H9 (cell line): ENCODE measurements at regions not wholly inside any gene's neighbourhood (a gene's known extent, or its start where the extent isn't known, plus 50 kb on each side); places are given as distances from the start of the nearest gene placed in this dataset.

Experiments
- DNase-seq: peaks from one replicate; pipeline ENCODE4 v3.0.0-alpha.2; 2017
- H2AFZ ChIP-seq: one replicate; pipeline ENCODE4 v1.6.1; 2013; ENCODE audit warnings: mild to moderate bottlenecking, low read length, control low read depth, moderate library complexity
- H2AK5ac ChIP-seq: 2 replicates; pipeline ENCODE4 v1.6.1; 2013; ENCODE audit warnings: low read length, control low read depth, mixed read lengths; ENCODE audit not compliant: insufficient read length
- H2BK120ac ChIP-seq: one replicate; pipeline ENCODE4 v1.6.1; 2013; ENCODE audit warnings: low read depth, mild to moderate bottlenecking, low read length, control low read depth, inconsistent platforms; ENCODE audit not compliant: poor library complexity, severe bottlenecking
- H2BK12ac ChIP-seq: 2 replicates; pipeline ENCODE4 v1.6.1; 2013; ENCODE audit warnings: low read length, control low read depth, mixed read lengths, low read depth; ENCODE audit not compliant: insufficient read length
- H2BK15ac ChIP-seq: 2 replicates; pipeline ENCODE4 v1.6.1; 2013; ENCODE audit warnings: low read depth, low read length, control low read depth
- H2BK20ac ChIP-seq: one replicate; pipeline ENCODE4 v1.6.1; 2013; ENCODE audit warnings: low read depth, mild to moderate bottlenecking, low read length, control low read depth, inconsistent platforms; ENCODE audit not compliant: poor library complexity, severe bottlenecking
- H2BK5ac ChIP-seq: 2 replicates; pipeline ENCODE4 v1.6.1; 2013; ENCODE audit warnings: low read length, control low read depth, mixed read lengths; ENCODE audit not compliant: insufficient read length
- H3K14ac ChIP-seq: 2 replicates; pipeline ENCODE4 v1.6.1; 2013; ENCODE audit warnings: low read length, control low read depth; ENCODE audit not compliant: insufficient read depth
- H3K18ac ChIP-seq: 2 replicates; pipeline ENCODE4 v1.6.1; 2013; ENCODE audit warnings: low read depth, mild to moderate bottlenecking, mixed read lengths, low read length, control low read depth; ENCODE audit not compliant: insufficient read length
- H3K23ac ChIP-seq: 2 replicates; pipeline ENCODE4 v1.6.1; 2013; ENCODE audit warnings: low read length, control low read depth, mixed read lengths, low read depth; ENCODE audit not compliant: insufficient read length
- H3K23me2 ChIP-seq: 2 replicates; pipeline ENCODE4 v1.6.1; 2013; ENCODE audit warnings: low read depth, mild to moderate bottlenecking, mixed read lengths, low read length, control low read depth; ENCODE audit not compliant: insufficient read length, poor library complexity, severe bottlenecking
- H3K27ac ChIP-seq: 2 replicates; pipeline ENCODE4 v1.5.1; 2013; ENCODE audit warnings: low read length, control low read depth, mixed read lengths, low read depth; ENCODE audit not compliant: insufficient read length
- H3K27me3 ChIP-seq: 2 replicates; pipeline ENCODE4 v1.6.1; 2013; ENCODE audit warnings: low read length, control low read depth, inconsistent platforms; ENCODE audit not compliant: insufficient read depth
- H3K4ac ChIP-seq: 2 replicates; pipeline ENCODE4 v1.6.1; 2013; ENCODE audit warnings: low read depth, mild to moderate bottlenecking, control low read depth, inconsistent platforms, low read length, moderate library complexity
- H3K4me1 ChIP-seq: 2 replicates; pipeline ENCODE4 v1.6.1; 2013; ENCODE audit warnings: low read length, control low read depth, inconsistent platforms; ENCODE audit not compliant: insufficient read depth
- H3K4me2 ChIP-seq: 2 replicates; pipeline ENCODE4 v1.6.1; 2013; ENCODE audit warnings: low read length, control low read depth, mixed read lengths; ENCODE audit not compliant: insufficient read length, insufficient read depth
- H3K56ac ChIP-seq: 2 replicates; pipeline ENCODE4 v1.6.1; 2013; ENCODE audit warnings: low read depth, mild to moderate bottlenecking, mixed read lengths, low read length, control low read depth; ENCODE audit not compliant: insufficient read length
- H3K79me1 ChIP-seq: 2 replicates; pipeline ENCODE4 v1.6.1; 2013; ENCODE audit warnings: low read depth, mild to moderate bottlenecking, moderate library complexity, low read length, control low read depth, inconsistent platforms; ENCODE audit not compliant: insufficient read depth, poor library complexity, severe bottlenecking
- H3K79me2 ChIP-seq: 2 replicates; pipeline ENCODE4 v1.6.1; 2013; ENCODE audit warnings: low read length, control low read depth, inconsistent platforms; ENCODE audit not compliant: insufficient read depth
- H3K9ac ChIP-seq: 2 replicates; pipeline ENCODE4 v1.6.1; 2013; ENCODE audit warnings: low read length, control low read depth, mixed read lengths; ENCODE audit not compliant: insufficient read length; ENCODE audit errors: extremely low read depth
- H3K9me3 ChIP-seq: one replicate; pipeline ENCODE4 v1.6.1; 2013; ENCODE audit warnings: low read depth, low read length, inconsistent platforms; ENCODE audit not compliant: control insufficient read depth
- H3T11ph ChIP-seq: one replicate; pipeline ENCODE4 v1.6.1; 2013; ENCODE audit warnings: mild to moderate bottlenecking, low read length, control low read depth, inconsistent platforms
- H4K20me1 ChIP-seq: one replicate; pipeline ENCODE4 v1.6.1; 2013; ENCODE audit not compliant: control insufficient read depth, insufficient read length, insufficient read depth
- H4K5ac ChIP-seq: 2 replicates; pipeline ENCODE4 v1.6.1; 2013; ENCODE audit warnings: low read depth, mild to moderate bottlenecking, mixed read lengths, low read length, control low read depth; ENCODE audit not compliant: insufficient read length
- H4K8ac ChIP-seq: replicated peaks from 2 replicates; pipeline ENCODE4 v1.6.1; 2013; ENCODE audit warnings: low read length, control low read depth, mixed read lengths, low read depth; ENCODE audit not compliant: insufficient read length
- H4K91ac ChIP-seq: 2 replicates; pipeline ENCODE4 v1.6.1; 2013; ENCODE audit warnings: low read depth, mild to moderate bottlenecking, moderate library complexity, mixed read lengths, low read length, control low read depth; ENCODE audit not compliant: insufficient read length
- H3K27ac Mint-ChIP-seq, 3 experiments: 2 replicates in 2 of 3; 3 replicates in 1 of 3; pipeline ENCODE4 v1.8.0; 2020 to 2021; ENCODE audit warnings: mixed read lengths in 3 of 3, mild to moderate bottlenecking in 1 of 3, moderate library complexity in 1 of 3
- H3K27me3 Mint-ChIP-seq: 2 replicates; pipeline ENCODE4 v1.8.0; 2021; ENCODE audit warnings: low read depth, mild to moderate bottlenecking, moderate library complexity, mixed read lengths
- H3K36me3 Mint-ChIP-seq, 3 experiments: 2 replicates in 2 of 3; 3 replicates in 1 of 3; pipeline ENCODE4 v1.8.0; 2020 to 2021; ENCODE audit warnings: low read depth in 3 of 3, mixed read lengths in 3 of 3; ENCODE audit not compliant: insufficient read depth in 1 of 3
- H3K4me1 Mint-ChIP-seq, 2 experiments: 2 replicates each; pipeline ENCODE4 v1.8.0; 2020; ENCODE audit warnings: mixed read lengths in 2 of 2
- H3K4me3 Mint-ChIP-seq, 2 experiments: 2 replicates in 1 of 2; 3 replicates in 1 of 2; pipeline ENCODE4 v1.8.0; 2020 to 2021; ENCODE audit warnings: mild to moderate bottlenecking in 2 of 2, mixed read lengths in 2 of 2, moderate library complexity in 1 of 2
- H3K9me3 Mint-ChIP-seq, 2 experiments: 2 replicates in 1 of 2; 3 replicates in 1 of 2; pipeline ENCODE4 v1.8.0; 2020; ENCODE audit warnings: mild to moderate bottlenecking in 2 of 2, mixed read lengths in 2 of 2, moderate library complexity in 1 of 2
- CTCF ChIP-seq: fragments of 200-600 bp; sonication (generic); conservative IDR thresholded peaks from 3 replicates; pipeline ENCODE4 v1.8.0; 2021; ENCODE audit warnings: antibody characterized with exemption, mild to moderate bottlenecking
- WGBS: extraction: QIAGEN DNeasy Blood & Tissue Kit; methylation state at CpG from one replicate; pipeline ENCODE4 v1.1.7; 2013; ENCODE audit warnings: missing lambda C conversion rate, low lambda C conversion rate, mixed read lengths; ENCODE audit not compliant: insufficient read length; ENCODE audit errors: extremely low coverage; 5-methylcytosine and 5-hydroxymethylcytosine counted together

- no peak overlapping the region for H3K27ac Mint-ChIP-seq
- Histone ChIP-seq H3K18ac (no peak overlapping the region), H3K79me1 (no peaks in the 10 kb centered on the region), H2BK15ac (no peak overlapping the region), H4K20me1 (no peaks in the 10 kb centered on the region), H3K4me1 (no peaks in the 10 kb centered on the region), H2BK20ac (no peak overlapping the region), H3K56ac (no peak overlapping the region), H2AFZ (no peak overlapping the region), H3K23me2 (no peaks in the 10 kb centered on the region), H4K8ac (no peak overlapping the region), H3K4ac (no peak overlapping the region), H2AK5ac (no peak overlapping the region), H3K27me3 (no peaks in the 10 kb centered on the region), H4K91ac (no peak overlapping the region), H3K79me2 (no peaks in the 10 kb centered on the region), H3K27ac (no peak overlapping the region), H3K23ac (no peak overlapping the region), H2BK12ac (no peak overlapping the region), H3T11ph (no peak overlapping the region), H2BK120ac (no peak overlapping the region), H3K4me2 (no peak overlapping the region), H4K5ac (no peak overlapping the region), H2BK5ac (no peak overlapping the region), H3K9ac (no peak overlapping the region), H3K9me3 (no peaks in the 10 kb centered on the region), H3K14ac (no peak overlapping the region)
- no peaks in the 10 kb centered on the region; the same call in 1 of the 2 replicates for H3K27me3 Mint-ChIP-seq
- no CpG with 5 or more reads among the region's 1 CpG for WGBS
- no peaks in the 10 kb centered on the region for H3K36me3 Mint-ChIP-seq
- H3K4me1 Mint-ChIP-seq: 0 out of 4 replicates have a peak, but pooled peaks cover 0 to 3% of the 10 kb centered on the region in 2 experiments
- H3K4me3 Mint-ChIP-seq: no peak overlapping the region
- no peak for TF ChIP-seq CTCF
- no peak for DNase-seq
- 0 out of 5 replicates have a peak, but pooled peaks cover 0 to 2% of the 10 kb centered on the region in 2 experiments for H3K9me3 Mint-ChIP-seq
These were observed 356.4 kb upstream of the GOT2 start for GRCh38 chr16:59090541-59090940.
